ENCODE measurements at regions not wholly inside any gene's neighbourhood (a gene's known extent, or its start where the extent isn't known, plus 50 kb on each side); places are given as distances from the start of the nearest gene placed in this dataset.
"Not testable (repeated sequence)": the region's sequence is repeated elsewhere in the genome, so short reads cannot be mapped to it uniquely, and the experiment has no call there.

DNA sequence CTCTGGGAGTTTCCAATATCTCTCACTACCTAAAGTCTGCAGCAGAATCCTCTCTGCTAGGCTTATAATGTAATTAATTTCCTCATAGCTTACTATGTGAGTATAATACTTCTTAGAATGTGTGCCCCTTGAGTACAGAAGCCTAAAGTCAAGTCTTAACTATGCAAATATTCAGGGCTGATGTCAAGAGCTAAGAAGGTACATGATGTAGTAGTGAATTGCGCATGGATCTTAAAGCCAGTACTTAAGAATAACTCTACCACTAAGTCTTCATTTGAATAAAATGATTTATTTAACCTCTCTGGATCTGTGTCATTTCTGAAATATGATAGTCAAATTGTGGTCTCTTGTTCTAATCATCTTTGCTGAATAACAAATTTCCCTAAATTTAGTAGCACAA is 442.9 kb downstream of the DTWD2 start:
- Histone ChIP-seq H3K9ac (ENCODE audit: low read depth, low read length) (no peak overlapping the region), H3K4me1 (ENCODE audit: insufficient read depth, low read length) (no peaks in the 10 kb centered on the region), H3K9me3 (ENCODE audit: control insufficient read depth, insufficient read depth, low read length) (no peaks in the 10 kb centered on the region), H3K36me3 (ENCODE audit: insufficient read depth, low read length) (no peaks in the 10 kb centered on the region)

DNA sequence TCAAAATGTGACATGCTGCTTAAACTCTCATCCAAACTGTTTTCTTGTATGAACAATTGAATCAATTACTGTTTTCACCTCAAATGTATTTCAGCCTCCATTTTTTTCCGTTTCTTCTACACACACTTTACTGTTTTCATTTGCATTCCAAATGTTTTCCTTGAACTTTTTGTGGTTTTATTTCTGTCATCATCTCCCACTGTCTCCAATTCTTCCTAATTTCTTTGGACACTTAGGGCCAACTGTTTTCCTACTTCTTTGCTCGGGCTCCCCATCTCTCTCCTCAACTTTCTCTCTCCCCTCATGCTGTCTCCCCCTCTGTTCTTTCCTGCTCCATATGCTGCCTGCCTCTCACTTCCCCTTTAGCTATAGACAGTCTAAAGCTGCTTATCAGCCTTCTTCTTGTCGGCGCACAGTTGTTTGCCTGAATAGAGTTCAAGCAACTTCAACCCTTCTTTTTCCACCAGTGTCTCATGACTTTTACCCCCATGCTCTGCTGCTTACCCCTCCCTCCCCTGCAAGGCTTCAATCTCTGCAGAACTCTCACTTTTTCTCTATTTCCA is 443.4 kb downstream of the DTWD2 start:
- no peaks in the 10 kb centered on the region for H3K4me1 ChIP-seq (ENCODE audit: insufficient read depth, low read length)
- no peaks in the 10 kb centered on the region for H3K9me3 ChIP-seq (ENCODE audit: control insufficient read depth, insufficient read depth, low read length)
- no peaks in the 10 kb centered on the region for H3K36me3 ChIP-seq (ENCODE audit: insufficient read depth, low read length)
- no peak overlapping the region for H3K9ac ChIP-seq (ENCODE audit: low read depth, low read length)

DNA sequence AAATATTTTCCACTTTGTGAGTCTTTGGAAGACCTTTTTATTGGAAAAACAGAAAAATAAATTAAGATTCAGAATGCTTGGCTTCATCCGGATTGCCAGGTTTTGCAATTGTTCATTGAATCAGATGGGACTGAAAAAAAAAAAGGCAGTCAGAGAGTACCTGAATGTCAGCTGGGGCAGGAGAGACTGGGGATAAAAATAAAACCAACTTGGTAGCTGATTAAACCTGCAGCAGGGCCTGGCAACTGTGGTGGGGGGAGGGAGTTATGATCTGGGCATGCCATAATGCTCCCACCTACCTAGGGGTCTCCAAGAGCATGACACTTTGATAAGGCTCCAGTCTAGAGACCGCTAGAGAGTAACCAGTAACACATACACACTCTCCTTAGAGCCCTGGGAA is 454.4 kb downstream of the DTWD2 start:
- H3K36me3 ChIP-seq (ENCODE audit: insufficient read depth, low read length): no peaks in the 10 kb centered on the region
- H3K4me1 ChIP-seq (ENCODE audit: insufficient read depth, low read length): peaks cover 4% of the 10 kb centered on the region; the same call in 1 of the 2 replicates
- no peaks in the 10 kb centered on the region for H3K9me3 ChIP-seq (ENCODE audit: control insufficient read depth, insufficient read depth, low read length)
- H3K9ac ChIP-seq (ENCODE audit: low read depth, low read length): no peak overlapping the region

DNA sequence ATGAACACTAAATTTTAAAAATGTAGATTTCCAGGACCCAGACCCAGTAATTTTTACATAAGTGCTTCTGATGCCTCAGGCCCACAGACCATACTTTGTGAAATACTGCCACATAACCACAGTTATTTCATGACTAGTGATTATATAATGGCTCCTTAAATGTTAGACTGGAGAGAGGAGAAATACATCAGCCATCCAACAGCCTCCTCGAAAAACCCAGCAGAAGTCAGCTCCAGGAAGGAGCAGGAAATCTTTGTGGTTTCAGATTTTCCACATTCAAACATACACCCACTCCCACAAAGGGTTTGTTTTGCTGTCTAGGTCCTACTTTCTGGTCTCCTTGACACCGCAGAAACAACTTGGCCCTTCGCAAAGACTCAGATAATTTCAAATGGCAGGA is 455.2 kb downstream of the DTWD2 start:
- no peaks in the 10 kb centered on the region for H3K9me3 ChIP-seq (ENCODE audit: control insufficient read depth, insufficient read depth, low read length)
- H3K4me1 ChIP-seq (ENCODE audit: insufficient read depth, low read length): peaks cover 4% of the 10 kb centered on the region; the same call in 1 of the 2 replicates
- no peaks in the 10 kb centered on the region for H3K36me3 ChIP-seq (ENCODE audit: insufficient read depth, low read length)
- H3K9ac ChIP-seq (ENCODE audit: low read depth, low read length): no peak overlapping the region

DNA sequence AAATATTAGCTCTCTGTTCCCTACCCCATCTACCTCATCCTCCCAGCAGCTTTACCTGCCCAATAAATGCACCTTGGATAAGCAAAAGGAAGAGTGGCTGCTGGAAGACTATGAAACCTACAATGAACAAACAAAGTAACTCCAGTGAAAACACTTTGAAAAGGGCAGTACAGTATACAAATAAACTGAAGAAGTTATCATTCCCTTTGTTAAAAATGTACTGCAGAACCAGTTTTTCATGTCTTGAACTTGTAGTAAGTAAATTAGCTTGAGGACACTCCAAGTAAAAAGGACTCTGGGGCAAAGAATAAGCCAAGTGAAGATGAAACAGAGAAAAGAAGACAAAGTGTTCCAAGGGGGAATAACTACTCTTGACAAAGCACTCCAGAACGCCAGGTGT is 457.1 kb downstream of the DTWD2 start:
- no peaks in the 10 kb centered on the region for H3K9me3 ChIP-seq (ENCODE audit: control insufficient read depth, insufficient read depth, low read length)

DNA sequence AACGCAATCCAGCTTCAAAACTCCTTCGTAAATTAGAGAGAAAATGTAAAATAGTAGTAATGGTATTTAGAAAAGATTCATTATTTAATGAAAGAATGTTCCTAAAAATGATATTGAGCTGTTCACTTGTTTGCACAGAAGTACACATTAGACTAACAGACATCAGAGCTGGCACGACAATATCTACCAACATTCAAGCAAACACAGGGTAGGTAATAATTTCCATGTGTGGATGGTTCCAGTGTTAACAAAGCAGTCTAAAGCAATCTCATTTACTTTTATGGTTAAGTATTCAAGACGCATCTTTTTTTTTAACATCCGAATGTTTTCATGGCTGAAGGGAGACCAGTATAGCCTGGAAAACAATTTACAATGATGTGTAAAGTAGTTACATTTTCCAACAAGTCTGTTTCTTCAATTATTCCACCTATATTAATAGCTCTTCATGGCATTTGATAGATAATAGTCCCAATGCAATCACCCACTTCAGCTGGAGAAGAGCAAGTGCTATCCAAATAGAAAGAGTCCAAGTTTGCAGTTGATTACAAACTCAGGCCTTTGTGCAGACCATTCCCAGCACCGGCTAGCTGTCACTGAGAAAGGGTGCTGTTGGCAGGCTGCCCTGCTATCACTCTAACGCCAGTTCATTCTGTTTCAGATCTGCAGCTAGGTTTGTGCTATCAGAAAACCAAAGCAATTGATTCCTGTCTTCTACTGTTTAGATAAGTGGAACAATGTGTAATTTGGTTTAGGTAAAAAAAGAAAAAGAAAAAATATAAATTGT is 458.8 kb downstream of the DTWD2 start:
- H3K9ac ChIP-seq (ENCODE audit: low read depth, low read length): no peak overlapping the region
- H3K9me3 ChIP-seq (ENCODE audit: control insufficient read depth, insufficient read depth, low read length): no peaks in the 10 kb centered on the region
- no peaks in the 10 kb centered on the region for H3K36me3 ChIP-seq (ENCODE audit: insufficient read depth, low read length)
- peaks cover 12% of the 10 kb centered on the region; the same call in 1 of the 2 replicates for H3K4me1 ChIP-seq (ENCODE audit: insufficient read depth, low read length)

More for the DNA sequence above, 457.1 kb downstream of the DTWD2 start:
- Histone ChIP-seq H3K4me1 (ENCODE audit: insufficient read depth, low read length) (peaks cover 4% of the 10 kb centered on the region; the same call in 1 of the 2 replicates), H3K36me3 (ENCODE audit: insufficient read depth, low read length) (no peaks in the 10 kb centered on the region), H3K9ac (ENCODE audit: low read depth, low read length) (no peak overlapping the region)

DNA sequence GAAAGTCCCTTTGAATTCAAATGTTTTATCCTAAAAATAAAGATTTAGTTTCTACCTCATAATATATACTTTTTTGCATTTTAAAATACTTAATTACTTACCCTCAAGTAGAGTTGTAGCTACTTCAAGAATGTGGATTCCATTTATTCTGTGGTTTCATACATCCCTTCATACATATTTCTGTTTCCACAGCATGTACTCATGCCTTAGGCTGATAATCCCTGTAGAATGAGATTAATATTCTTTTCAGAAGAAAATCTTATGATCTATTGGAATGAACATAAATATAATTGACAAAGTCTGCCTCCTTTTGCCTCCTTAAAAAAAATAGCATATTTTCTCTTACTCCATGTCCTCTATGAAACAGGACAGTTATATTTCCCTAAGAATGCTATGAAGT is 465.7 kb downstream of the DTWD2 start:
- Histone ChIP-seq H3K9ac (ENCODE audit: low read depth, low read length) (no peak overlapping the region), H3K9me3 (ENCODE audit: control insufficient read depth, insufficient read depth, low read length) (no peaks in the 10 kb centered on the region), H3K36me3 (ENCODE audit: insufficient read depth, low read length) (no peaks in the 10 kb centered on the region), H3K4me1 (ENCODE audit: insufficient read depth, low read length) (peaks cover 9% of the 10 kb centered on the region; the same call in 1 of the 2 replicates)

DNA sequence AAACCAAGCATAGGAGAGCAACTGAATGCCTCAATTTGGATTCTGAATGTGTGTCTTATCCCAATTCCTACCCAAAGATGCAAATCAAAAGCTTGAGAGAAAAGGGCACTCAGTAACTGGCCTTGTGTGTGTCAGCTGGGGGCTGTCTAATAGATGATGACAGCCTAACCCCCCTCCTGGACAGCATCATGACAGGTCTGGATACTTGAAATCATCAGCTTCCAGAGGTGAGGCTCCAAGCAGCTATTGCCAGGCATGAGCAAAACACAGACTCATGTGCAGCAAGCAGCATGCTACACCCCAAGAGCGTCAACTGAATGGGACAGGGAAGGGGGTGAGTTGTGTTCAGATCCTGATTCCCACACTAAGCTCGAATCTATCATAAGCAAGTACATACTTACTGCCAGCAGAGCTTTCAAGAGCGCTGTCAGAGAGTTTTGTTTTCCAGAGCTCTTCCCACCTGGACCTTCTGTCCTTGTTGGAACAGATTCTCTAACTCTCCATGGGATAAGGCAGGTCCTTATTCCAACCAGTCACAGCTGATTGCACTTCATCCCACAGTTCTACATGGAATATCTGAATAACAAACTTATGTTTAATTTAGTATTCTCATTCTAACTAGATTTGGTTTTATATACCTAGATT is 467.5 kb downstream of the DTWD2 start:
- Histone ChIP-seq H3K9me3 (ENCODE audit: control insufficient read depth, insufficient read depth, low read length) (no peaks in the 10 kb centered on the region), H3K4me1 (ENCODE audit: insufficient read depth, low read length) (peaks cover 9% of the 10 kb centered on the region; the same call in 1 of the 2 replicates), H3K9ac (ENCODE audit: low read depth, low read length) (no peak overlapping the region), H3K36me3 (ENCODE audit: insufficient read depth, low read length) (no peaks in the 10 kb centered on the region)

DNA sequence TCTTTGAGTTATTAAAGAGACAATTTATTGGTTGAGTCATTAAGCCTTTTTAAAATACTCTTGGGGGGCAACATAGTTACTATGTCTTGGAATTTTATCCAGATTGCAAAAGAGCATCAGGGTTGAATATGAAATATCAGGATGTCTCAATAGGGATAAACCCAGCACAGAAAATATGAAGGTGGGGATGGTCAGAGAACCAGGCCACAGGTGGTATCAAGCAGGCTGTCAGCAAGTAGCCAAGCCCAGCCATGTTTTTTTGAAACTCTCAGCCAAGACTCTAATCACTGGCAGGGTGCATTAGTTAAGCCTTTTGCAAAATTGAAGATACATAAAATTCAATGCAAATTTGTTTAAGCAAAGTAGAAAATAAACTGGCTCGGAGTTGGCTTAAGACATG is 468.9 kb downstream of the DTWD2 start:
- Histone ChIP-seq H3K4me1 (ENCODE audit: insufficient read depth, low read length) (no peaks in the 10 kb centered on the region), H3K36me3 (ENCODE audit: insufficient read depth, low read length) (no peaks in the 10 kb centered on the region), H3K9ac (ENCODE audit: low read depth, low read length) (no peak overlapping the region), H3K9me3 (ENCODE audit: control insufficient read depth, insufficient read depth, low read length) (no peaks in the 10 kb centered on the region)

DNA sequence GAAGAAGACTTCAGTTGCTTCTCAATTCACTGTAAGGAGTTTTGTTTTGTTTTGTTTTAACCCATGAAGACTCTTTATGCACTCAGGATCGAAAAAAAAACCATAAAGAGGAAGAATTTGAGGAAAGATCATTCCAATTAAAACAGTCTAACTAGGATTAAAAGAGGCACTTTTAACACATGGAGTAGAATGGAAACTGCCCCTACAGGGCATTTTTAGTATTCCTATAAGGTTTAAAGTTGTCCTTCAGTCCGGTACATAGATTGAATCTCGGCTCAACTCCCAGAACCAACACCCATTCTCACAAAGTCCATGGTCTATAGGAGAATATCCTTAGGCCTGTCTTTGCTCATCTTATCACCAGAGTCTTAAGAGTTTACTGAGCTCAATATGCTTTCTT is 469.6 kb downstream of the DTWD2 start:
- H3K4me1 ChIP-seq (ENCODE audit: insufficient read depth, low read length): no peaks in the 10 kb centered on the region
- no peaks in the 10 kb centered on the region for H3K9me3 ChIP-seq (ENCODE audit: control insufficient read depth, insufficient read depth, low read length)
- no peaks in the 10 kb centered on the region for H3K36me3 ChIP-seq (ENCODE audit: insufficient read depth, low read length)
- no peak overlapping the region for H3K9ac ChIP-seq (ENCODE audit: low read depth, low read length)

DNA sequence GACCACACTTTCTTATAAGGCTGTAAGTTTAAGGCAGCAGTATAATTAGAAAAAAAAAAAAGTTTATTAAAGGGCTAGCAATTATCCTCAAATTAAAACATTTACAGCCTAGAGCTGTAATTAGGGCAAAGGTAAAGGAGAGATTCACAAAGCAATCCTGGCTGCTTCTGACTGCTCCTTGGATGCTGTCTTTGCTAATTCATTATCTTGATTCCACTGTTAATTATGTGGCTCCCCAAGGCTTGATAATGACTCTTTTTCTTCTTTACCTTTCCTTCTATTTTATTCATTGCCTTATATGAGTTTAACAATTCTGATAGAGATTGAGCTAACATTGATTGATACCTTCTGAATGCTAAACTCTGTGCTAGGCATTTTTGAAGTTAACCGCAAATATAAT is 476.5 kb downstream of the DTWD2 start:
- Histone ChIP-seq H3K4me1 (ENCODE audit: insufficient read depth, low read length) (no peaks in the 10 kb centered on the region), H3K9ac (ENCODE audit: low read depth, low read length) (no peak overlapping the region), H3K36me3 (ENCODE audit: insufficient read depth, low read length) (no peaks in the 10 kb centered on the region), H3K9me3 (ENCODE audit: control insufficient read depth, insufficient read depth, low read length) (no peaks in the 10 kb centered on the region)

DNA sequence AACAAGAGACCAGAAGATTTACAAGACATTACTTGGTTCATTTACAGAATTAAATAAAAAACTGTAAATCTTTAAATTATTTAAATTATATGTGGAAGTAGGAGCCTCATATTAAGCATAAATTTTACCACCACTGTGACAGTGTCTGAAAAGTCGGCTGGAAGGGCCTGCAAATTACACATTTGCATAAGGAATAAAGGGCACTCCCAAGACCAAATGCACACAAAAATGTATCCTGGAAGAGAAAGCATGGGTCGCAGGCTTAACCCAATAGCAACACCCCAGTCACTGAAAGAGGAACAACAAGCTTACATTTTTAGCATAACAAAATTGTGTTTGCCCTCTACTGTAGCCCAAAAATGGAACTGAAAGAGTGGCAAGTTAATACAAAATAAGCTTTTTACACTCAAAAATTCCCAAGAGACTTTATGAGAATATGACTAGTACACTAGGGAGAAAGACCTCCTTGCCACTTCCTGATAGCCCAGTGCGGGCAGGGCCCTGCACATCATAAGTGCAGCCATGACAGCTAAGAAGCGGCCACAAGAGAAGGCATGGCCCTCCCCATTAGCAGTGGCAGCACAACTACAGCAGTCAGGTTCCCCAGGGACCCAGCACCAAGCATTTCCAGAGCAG is 482.0 kb downstream of the DTWD2 start:
- H3K9ac ChIP-seq (ENCODE audit: low read depth, low read length): no peak overlapping the region

DNA sequence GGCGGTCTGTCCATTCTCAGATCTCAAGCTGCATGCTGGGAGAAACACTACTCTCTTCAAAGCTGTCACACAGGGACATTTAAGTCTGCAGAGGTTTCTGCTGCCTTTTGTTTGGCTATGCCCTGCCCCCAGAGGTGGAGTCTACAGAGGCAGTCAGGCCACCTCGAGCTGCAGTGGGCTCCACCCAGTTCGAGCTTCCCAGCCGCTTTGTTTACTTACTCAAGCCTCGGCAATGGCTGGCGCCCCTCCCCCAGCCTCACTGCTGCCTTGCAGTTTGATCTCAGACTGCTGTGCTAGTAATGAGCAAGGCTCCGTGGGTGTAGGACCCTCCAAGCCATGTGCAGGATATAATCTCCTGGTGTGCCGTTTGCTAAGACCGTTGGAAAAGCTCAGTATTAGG is 486.1 kb downstream of the DTWD2 start:
- not testable (repeated sequence) for H3K9me3 ChIP-seq (ENCODE audit: control insufficient read depth, insufficient read depth, low read length); H3K36me3 ChIP-seq (ENCODE audit: insufficient read depth, low read length); H3K9ac ChIP-seq (ENCODE audit: low read depth, low read length); H3K4me1 ChIP-seq (ENCODE audit: insufficient read depth, low read length)

More for the DNA sequence above, 482.0 kb downstream of the DTWD2 start:
- no peaks in the 10 kb centered on the region for H3K4me1 ChIP-seq (ENCODE audit: insufficient read depth, low read length)
- H3K36me3 ChIP-seq (ENCODE audit: insufficient read depth, low read length): no peaks in the 10 kb centered on the region
- peaks cover 7% of the 10 kb centered on the region; the same call in 1 of the 2 replicates for H3K9me3 ChIP-seq (ENCODE audit: control insufficient read depth, insufficient read depth, low read length)

DNA sequence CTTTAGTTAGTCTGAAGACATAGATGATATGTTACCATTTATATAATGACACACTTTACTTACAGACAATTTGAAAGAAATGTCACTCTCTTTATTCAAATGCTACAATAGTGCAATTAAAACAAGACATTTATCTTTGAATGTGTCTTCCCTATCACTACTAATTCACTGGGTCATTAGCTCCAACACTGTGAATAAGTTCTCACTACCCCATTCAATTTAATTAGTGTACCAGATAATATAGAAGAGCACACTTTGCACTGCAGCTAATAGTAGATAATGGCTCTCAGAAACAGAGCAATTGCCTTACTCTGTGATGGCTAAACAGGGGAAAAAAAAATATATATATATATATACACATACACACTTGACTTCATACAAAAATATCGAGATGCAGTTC is 497.0 kb downstream of the DTWD2 start:
- Histone ChIP-seq H3K9ac (ENCODE audit: low read depth, low read length) (no peak overlapping the region), H3K9me3 (ENCODE audit: control insufficient read depth, insufficient read depth, low read length) (no peaks in the 10 kb centered on the region), H3K36me3 (ENCODE audit: insufficient read depth, low read length) (no peaks in the 10 kb centered on the region), H3K4me1 (ENCODE audit: insufficient read depth, low read length) (no peaks in the 10 kb centered on the region)
